ENCODE measurements at regions not wholly inside any gene's neighbourhood (a gene's known extent, or its start where the extent isn't known, plus 50 kb on each side); places are given as distances from the start of the nearest gene placed in this dataset.

GRCh38 chr7:391961-392524, 102.1 kb downstream of the FOXL3 start:
- no peaks in the 10 kb centered on the region for H3K36me3 ChIP-seq (ENCODE audit: control insufficient read depth in 3 of 3, insufficient read depth in 3 of 3, low read length in 3 of 3)
- H3K4me3 ChIP-seq (ENCODE audit: low read length in 3 of 3), result no peak overlapping the region
- H3K4me1 ChIP-seq (ENCODE audit: control insufficient read depth in 3 of 3, insufficient read depth in 3 of 3, low read length in 3 of 3), result no peaks in the 10 kb centered on the region
- H3K27ac ChIP-seq (ENCODE audit: low read depth, low read length), result no peak overlapping the region
- peaks cover 0 to 4% (median 3%) of the 10 kb centered on the region in 3 donors for H3K9me3 ChIP-seq (ENCODE audit: control insufficient read depth in 3 of 3, low read length in 3 of 3)
- no peak overlapping the region for H3K9ac ChIP-seq (ENCODE audit: low read depth in 1 of 3, low read length in 3 of 3)
- H3K27me3 ChIP-seq (ENCODE audit: control insufficient read depth in 3 of 3, insufficient read depth in 3 of 3, low read length in 3 of 3), result peaks cover 0 to 15% (median 11%) of the 10 kb centered on the region in 3 donors

DNA sequence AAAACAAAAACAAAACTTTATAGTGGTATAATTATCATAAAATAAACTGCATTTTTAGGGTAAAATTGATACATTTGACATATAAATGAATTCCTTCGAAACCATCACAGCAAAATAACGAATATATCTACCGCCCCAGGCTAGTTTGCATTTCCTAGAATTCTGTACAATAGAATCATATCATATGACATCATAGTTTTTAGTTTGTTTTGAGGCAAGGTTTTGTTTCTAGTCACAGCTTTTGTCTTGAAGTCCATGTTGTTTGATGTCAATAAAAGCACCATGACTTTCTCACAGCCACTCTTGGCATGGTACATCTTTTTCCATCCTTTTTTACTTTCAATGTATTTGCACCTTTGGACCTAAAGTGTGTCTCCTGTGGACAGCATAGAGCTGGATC, 102.9 kb downstream of the FOXL3 start:
- H3K27me3 ChIP-seq (ENCODE audit: control insufficient read depth in 3 of 3, insufficient read depth in 3 of 3, low read length in 3 of 3), result peaks cover 0 to 15% (median 7%) of the 10 kb centered on the region in 3 donors
- H3K9me3 ChIP-seq (ENCODE audit: control insufficient read depth in 3 of 3, low read length in 3 of 3), result peaks cover 0 to 4% (median 3%) of the 10 kb centered on the region in 3 donors
- H3K4me1 ChIP-seq (ENCODE audit: control insufficient read depth in 3 of 3, insufficient read depth in 3 of 3, low read length in 3 of 3), result no peaks in the 10 kb centered on the region
- H3K9ac ChIP-seq (ENCODE audit: low read depth in 1 of 3, low read length in 3 of 3), result no peak overlapping the region
- no peak overlapping the region for H3K27ac ChIP-seq (ENCODE audit: low read depth, low read length)
- no peaks in the 10 kb centered on the region for H3K36me3 ChIP-seq (ENCODE audit: control insufficient read depth in 3 of 3, insufficient read depth in 3 of 3, low read length in 3 of 3)
- no peak overlapping the region for H3K4me3 ChIP-seq (ENCODE audit: low read length in 3 of 3)

DNA sequence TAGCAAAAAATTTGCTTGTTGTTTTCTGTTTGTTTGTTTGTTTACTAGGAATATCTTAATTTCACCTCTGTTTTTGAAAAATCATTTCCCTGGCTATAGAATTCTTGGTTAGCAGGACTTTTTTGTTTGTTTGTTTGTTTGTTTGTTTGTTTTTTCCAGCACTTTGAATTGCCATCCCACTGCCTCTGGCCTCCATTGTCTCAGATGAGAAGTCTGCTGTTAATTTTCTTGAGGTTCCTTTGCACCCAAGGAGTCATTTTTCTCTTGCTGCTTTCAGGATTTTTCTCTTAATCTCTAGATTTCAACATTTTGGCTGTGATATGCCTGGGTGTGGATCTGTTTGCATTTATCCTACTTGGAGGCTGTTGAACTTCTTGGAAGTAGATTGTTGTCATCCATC, 105.7 kb downstream of the FOXL3 start:
- H3K4me1 ChIP-seq (ENCODE audit: control insufficient read depth in 3 of 3, insufficient read depth in 3 of 3, low read length in 3 of 3), result no peaks in the 10 kb centered on the region
- peaks cover 3 to 7% (median 5%) of the 10 kb centered on the region in 3 donors for H3K9me3 ChIP-seq (ENCODE audit: control insufficient read depth in 3 of 3, low read length in 3 of 3)
- no peak overlapping the region for H3K4me3 ChIP-seq (ENCODE audit: low read length in 3 of 3)
- H3K27me3 ChIP-seq (ENCODE audit: control insufficient read depth in 3 of 3, insufficient read depth in 3 of 3, low read length in 3 of 3), result peaks cover 0 to 3% (median 0%) of the 10 kb centered on the region in 3 donors
- no peak overlapping the region for H3K9ac ChIP-seq (ENCODE audit: low read depth in 1 of 3, low read length in 3 of 3)
- no peak overlapping the region for H3K27ac ChIP-seq (ENCODE audit: low read depth, low read length)
- no peaks in the 10 kb centered on the region for H3K36me3 ChIP-seq (ENCODE audit: control insufficient read depth in 3 of 3, insufficient read depth in 3 of 3, low read length in 3 of 3)

DNA sequence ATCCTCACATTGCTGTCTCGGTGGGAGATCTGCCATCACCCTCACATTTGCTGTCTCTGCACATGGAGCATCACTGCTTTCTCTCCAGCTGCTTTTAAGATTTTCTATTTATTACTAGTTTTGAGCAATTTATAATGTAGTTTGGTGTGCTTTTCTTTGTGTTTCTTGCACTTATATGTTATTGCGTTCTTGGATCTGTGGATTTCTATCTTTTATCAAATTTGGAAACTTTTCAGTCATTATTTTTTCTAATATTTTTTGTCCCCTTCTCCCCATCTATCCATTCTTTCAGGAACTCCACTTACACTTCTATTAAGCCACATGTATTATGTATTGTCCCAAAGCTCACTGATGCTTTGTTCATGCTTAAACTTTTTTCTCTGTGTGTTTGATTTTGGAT, 108.9 kb downstream of the FOXL3 start:
- Histone ChIP-seq H3K9me3 (ENCODE audit: control insufficient read depth in 3 of 3, low read length in 3 of 3) (peaks cover 3 to 7% (median 5%) of the 10 kb centered on the region in 3 donors), H3K27me3 (ENCODE audit: control insufficient read depth in 3 of 3, insufficient read depth in 3 of 3, low read length in 3 of 3) (peaks cover 0 to 6% (median 3%) of the 10 kb centered on the region in 3 donors)

DNA sequence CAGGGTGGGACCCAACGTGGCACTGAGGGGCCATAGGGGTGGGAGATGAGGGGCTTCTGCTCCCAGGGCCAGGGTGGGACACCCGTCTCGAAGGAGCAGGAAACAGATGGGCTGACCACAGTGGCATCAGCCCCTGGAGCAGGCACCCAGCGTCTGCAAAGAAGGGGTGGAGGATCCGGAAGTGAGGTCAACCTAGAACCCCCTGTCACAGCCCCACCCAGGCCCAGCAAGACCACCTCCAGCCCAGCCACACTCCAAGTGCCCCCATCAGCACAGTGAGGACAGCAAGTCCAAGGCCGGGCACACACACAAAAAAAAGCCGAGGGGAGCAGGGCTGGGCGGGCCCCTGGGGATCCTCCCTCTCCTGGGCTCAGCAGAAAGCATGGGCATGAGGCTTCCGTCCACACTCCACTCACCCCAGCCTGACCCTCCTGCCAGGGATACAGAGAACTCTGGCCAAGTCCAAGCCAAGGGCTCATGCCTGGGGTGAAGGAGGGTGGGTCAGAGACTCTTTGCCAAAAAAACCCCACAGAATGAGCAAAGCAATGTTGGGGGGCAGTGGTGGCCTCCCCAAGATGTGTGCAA, 111.0 kb downstream of the FOXL3 start:
- H3K4me1 ChIP-seq (ENCODE audit: control insufficient read depth in 3 of 3, insufficient read depth in 3 of 3, low read length in 3 of 3), result no peaks in the 10 kb centered on the region
- no peak overlapping the region for H3K9ac ChIP-seq (ENCODE audit: low read depth in 1 of 3, low read length in 3 of 3)
- peaks cover 3 to 7% (median 5%) of the 10 kb centered on the region in 3 donors for H3K9me3 ChIP-seq (ENCODE audit: control insufficient read depth in 3 of 3, low read length in 3 of 3)
- no peak overlapping the region for H3K27ac ChIP-seq (ENCODE audit: low read depth, low read length)
- no peaks in the 10 kb centered on the region for H3K36me3 ChIP-seq (ENCODE audit: control insufficient read depth in 3 of 3, insufficient read depth in 3 of 3, low read length in 3 of 3)
- no peak overlapping the region for H3K4me3 ChIP-seq (ENCODE audit: low read length in 3 of 3)
- H3K27me3 ChIP-seq (ENCODE audit: control insufficient read depth in 3 of 3, insufficient read depth in 3 of 3, low read length in 3 of 3), result peaks cover 7 to 21% (median 20%) of the 10 kb centered on the region in 3 donors

More for the DNA sequence above, 108.9 kb downstream of the FOXL3 start:
- Histone ChIP-seq H3K4me3 (ENCODE audit: low read length in 3 of 3) (no peak overlapping the region), H3K36me3 (ENCODE audit: control insufficient read depth in 3 of 3, insufficient read depth in 3 of 3, low read length in 3 of 3) (no peaks in the 10 kb centered on the region), H3K4me1 (ENCODE audit: control insufficient read depth in 3 of 3, insufficient read depth in 3 of 3, low read length in 3 of 3) (no peaks in the 10 kb centered on the region), H3K27ac (ENCODE audit: low read depth, low read length) (no peak overlapping the region), H3K9ac (ENCODE audit: low read depth in 1 of 3, low read length in 3 of 3) (no peak overlapping the region)

DNA sequence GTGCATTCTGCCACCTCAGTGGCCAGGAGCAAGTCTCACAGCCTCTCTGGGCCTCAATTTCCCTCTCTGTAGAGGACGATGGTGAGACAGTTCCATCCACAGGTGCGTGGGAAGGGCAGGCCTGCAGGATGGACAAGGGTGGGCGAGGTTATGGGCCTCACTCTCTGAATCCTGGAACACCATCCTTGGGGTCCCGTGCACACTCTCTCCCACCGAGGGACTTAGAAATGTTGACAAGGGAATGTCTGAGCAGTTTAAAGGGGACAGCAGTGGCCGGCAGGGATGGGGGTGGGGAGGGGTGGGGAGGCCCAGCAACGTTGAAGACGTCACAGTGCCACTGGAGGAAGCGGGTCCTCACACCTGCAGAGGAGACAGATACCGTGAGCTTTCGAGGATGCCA, 111.5 kb downstream of the FOXL3 start:
- H3K9me3 ChIP-seq (ENCODE audit: control insufficient read depth in 3 of 3, low read length in 3 of 3), result peaks cover 3 to 7% (median 5%) of the 10 kb centered on the region in 3 donors
- H3K4me3 ChIP-seq (ENCODE audit: low read length in 3 of 3), result no peak overlapping the region
- H3K27me3 ChIP-seq (ENCODE audit: control insufficient read depth in 3 of 3, insufficient read depth in 3 of 3, low read length in 3 of 3), result peaks cover 9 to 24% (median 20%) of the 10 kb centered on the region in 3 donors
- no peak overlapping the region for H3K27ac ChIP-seq (ENCODE audit: low read depth, low read length)
- H3K4me1 ChIP-seq (ENCODE audit: control insufficient read depth in 3 of 3, insufficient read depth in 3 of 3, low read length in 3 of 3), result no peaks in the 10 kb centered on the region
- H3K9ac ChIP-seq (ENCODE audit: low read depth in 1 of 3, low read length in 3 of 3), result no peak overlapping the region
- no peaks in the 10 kb centered on the region for H3K36me3 ChIP-seq (ENCODE audit: control insufficient read depth in 3 of 3, insufficient read depth in 3 of 3, low read length in 3 of 3)

DNA sequence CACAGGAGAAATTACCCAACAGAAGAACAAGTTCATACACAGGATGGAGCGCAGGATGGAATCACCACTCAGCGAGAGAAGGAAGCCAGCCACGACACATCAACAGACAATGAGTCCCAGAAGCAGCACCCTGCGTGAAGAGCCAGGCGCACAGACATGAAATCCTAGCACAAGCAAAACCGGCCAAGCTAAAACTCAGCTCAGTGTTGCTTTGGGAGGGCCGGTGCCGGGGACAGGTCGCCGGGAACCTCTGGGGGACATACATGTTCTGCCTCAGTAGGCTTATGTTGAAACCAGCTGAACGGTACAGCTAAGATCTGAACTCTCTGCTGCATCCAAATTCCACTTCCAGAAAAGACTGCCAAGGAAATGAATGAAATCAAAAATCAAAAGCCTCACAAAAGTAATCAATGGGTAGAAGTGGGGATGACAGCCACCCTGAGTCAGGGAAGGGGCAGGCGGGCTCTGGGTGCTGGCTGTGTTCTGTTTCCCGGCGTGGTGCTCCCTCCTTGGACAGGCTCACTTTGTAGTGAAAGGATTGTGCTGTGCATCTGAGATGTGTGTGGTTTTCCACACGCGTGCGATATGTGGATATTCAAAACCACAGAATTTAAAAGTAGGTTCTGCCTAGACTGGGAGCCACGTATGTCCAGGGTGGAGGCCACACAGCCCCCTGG, 114.7 kb downstream of the PDGFA start:
- Histone ChIP-seq H3K27me3 (ENCODE audit: control insufficient read depth in 3 of 3, insufficient read depth in 3 of 3, low read length in 3 of 3) (peaks cover 14 to 52% (median 52%) of the 10 kb centered on the region in 3 donors), H3K27ac (ENCODE audit: low read depth, low read length) (no peak overlapping the region), H3K36me3 (ENCODE audit: control insufficient read depth in 3 of 3, insufficient read depth in 3 of 3, low read length in 3 of 3) (no peaks in the 10 kb centered on the region), H3K4me1 (ENCODE audit: control insufficient read depth in 3 of 3, insufficient read depth in 3 of 3, low read length in 3 of 3) (peaks cover 0 to 1% (median 0%) of the 10 kb centered on the region in 3 donors), H3K9me3 (ENCODE audit: control insufficient read depth in 3 of 3, low read length in 3 of 3) (no peaks in the 10 kb centered on the region), H3K4me3 (ENCODE audit: low read length in 3 of 3) (no peak overlapping the region), H3K9ac (ENCODE audit: low read depth in 1 of 3, low read length in 3 of 3) (no peak overlapping the region)

- H3K9me3 ChIP-seq (ENCODE audit: control insufficient read depth in 3 of 3, low read length in 3 of 3), result no peaks in the 10 kb centered on the region
- H3K4me3 ChIP-seq (ENCODE audit: low read length in 3 of 3), result no peak overlapping the region
- H3K27me3 ChIP-seq (ENCODE audit: control insufficient read depth in 3 of 3, insufficient read depth in 3 of 3, low read length in 3 of 3), result peaks cover 21 to 59% (median 56%) of the 10 kb centered on the region in 3 donors
- no peak overlapping the region for H3K9ac ChIP-seq (ENCODE audit: low read depth in 1 of 3, low read length in 3 of 3)
- no peaks in the 10 kb centered on the region for H3K36me3 ChIP-seq (ENCODE audit: control insufficient read depth in 3 of 3, insufficient read depth in 3 of 3, low read length in 3 of 3)
- no peak overlapping the region for H3K27ac ChIP-seq (ENCODE audit: low read depth, low read length)
- H3K4me1 ChIP-seq (ENCODE audit: control insufficient read depth in 3 of 3, insufficient read depth in 3 of 3, low read length in 3 of 3), result peaks cover 0 to 6% (median 0%) of the 10 kb centered on the region in 3 donors
These were observed 114.0 kb downstream of the PDGFA start for GRCh38 chr7:405489-406211.

DNA sequence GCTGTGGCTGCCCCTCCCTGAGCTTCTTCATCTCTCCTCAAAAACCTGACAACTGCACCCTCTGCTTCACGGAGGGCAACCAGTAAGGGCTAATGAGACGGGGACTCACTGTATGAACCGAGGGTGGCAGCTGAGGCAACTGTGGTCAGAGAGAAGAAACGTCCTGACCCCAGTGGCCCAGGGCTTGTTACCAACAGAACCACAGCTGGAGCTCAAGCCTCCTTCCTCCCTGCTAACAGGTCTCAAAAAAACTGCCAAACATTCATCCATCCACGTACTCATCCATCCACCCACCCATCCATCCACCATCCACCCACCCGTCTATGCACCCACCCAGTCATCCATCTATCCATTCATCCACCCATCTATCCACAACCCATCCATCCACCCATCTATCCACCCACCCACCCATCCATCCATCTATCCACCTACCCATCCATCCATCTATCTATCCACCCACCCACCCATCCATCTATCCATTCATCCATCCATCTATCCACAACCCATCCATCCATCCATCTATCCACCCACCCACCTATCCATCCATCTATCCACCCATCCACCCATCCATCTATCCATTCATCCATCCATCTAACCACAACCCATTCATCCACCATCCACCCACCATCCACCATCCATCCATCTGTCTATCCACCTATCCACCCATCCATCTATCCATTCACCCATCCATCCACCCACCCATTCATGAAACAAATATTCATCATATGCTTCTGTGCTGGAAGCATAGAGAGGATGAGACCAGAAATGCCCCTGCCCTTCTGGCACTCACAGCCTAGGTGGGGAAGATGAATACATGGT, 111.7 kb downstream of the PDGFA start:
- Histone ChIP-seq H3K27me3 (ENCODE audit: control insufficient read depth in 3 of 3, insufficient read depth in 3 of 3, low read length in 3 of 3) (peaks cover 21 to 65% (median 57%) of the 10 kb centered on the region in 3 donors), H3K9me3 (ENCODE audit: control insufficient read depth in 3 of 3, low read length in 3 of 3) (no peaks in the 10 kb centered on the region), H3K4me1 (ENCODE audit: control insufficient read depth in 3 of 3, insufficient read depth in 3 of 3, low read length in 3 of 3) (peaks cover 0 to 6% (median 0%) of the 10 kb centered on the region in 3 donors), H3K27ac (ENCODE audit: low read depth, low read length) (no peak overlapping the region), H3K36me3 (ENCODE audit: control insufficient read depth in 3 of 3, insufficient read depth in 3 of 3, low read length in 3 of 3) (no peaks in the 10 kb centered on the region), H3K9ac (ENCODE audit: low read depth in 1 of 3, low read length in 3 of 3) (no peak overlapping the region), H3K4me3 (ENCODE audit: low read length in 3 of 3) (no peak overlapping the region)

Measured in skeletal muscle tissue (tissue), 3 donors.